Fibroblast of pulmonary artery (primary cell): ENCODE measurements at regions not wholly inside any gene's neighbourhood (a gene's known extent, or its start where the extent isn't known, plus 50 kb on each side); places are given as distances from the start of the nearest gene placed in this dataset.
"Not testable (repeated sequence)": the region's sequence is repeated elsewhere in the genome, so short reads cannot be mapped to it uniquely, and the experiment has no call there.

Experiments
- DNase-seq: peaks from one replicate; pipeline ENCODE4 v3.0.0-alpha.2; 2010; ENCODE audit warnings: low read depth
- H3K4me3 ChIP-seq: replicated peaks from 2 replicates; pipeline ENCODE4 v1.5.1; 2011; ENCODE audit warnings: low read depth, mild to moderate bottlenecking, control low read depth, low read length, moderate library complexity
- TF ChIP-seq, protein P1 (sequence below): IDR thresholded peaks from 2 replicates; pipeline ENCODE4 v1.5.1; 2011; ENCODE audit warnings: mild to moderate bottlenecking, control low read depth, low read length, inconsistent platforms; ENCODE audit errors: missing control alignments

DNA sequence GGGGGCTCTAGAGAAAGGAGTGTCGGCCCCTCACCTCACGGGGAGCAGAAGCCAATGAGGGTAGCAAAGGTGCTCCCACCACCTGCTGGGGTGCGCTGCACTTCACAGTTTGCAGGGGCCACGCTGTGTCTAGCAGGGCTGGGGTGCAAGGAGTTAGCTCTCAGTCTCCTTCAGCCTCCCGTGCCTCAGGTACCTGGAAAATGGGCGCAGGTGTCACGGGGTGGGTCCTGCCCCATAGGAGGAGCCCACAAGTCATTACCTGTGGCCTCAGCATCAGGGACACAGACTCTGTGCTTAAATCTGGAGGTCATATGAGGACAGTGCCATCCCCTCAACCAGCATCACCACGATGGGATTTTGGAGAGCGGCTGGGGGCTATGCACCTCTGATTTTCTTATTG, 326.7 kb downstream of the ADGRD1 start:
- no peak for DNase-seq
- TF ChIP-seq, protein P1, sequence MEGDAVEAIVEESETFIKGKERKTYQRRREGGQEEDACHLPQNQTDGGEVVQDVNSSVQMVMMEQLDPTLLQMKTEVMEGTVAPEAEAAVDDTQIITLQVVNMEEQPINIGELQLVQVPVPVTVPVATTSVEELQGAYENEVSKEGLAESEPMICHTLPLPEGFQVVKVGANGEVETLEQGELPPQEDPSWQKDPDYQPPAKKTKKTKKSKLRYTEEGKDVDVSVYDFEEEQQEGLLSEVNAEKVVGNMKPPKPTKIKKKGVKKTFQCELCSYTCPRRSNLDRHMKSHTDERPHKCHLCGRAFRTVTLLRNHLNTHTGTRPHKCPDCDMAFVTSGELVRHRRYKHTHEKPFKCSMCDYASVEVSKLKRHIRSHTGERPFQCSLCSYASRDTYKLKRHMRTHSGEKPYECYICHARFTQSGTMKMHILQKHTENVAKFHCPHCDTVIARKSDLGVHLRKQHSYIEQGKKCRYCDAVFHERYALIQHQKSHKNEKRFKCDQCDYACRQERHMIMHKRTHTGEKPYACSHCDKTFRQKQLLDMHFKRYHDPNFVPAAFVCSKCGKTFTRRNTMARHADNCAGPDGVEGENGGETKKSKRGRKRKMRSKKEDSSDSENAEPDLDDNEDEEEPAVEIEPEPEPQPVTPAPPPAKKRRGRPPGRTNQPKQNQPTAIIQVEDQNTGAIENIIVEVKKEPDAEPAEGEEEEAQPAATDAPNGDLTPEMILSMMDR, result no peak
- no peak overlapping the region for H3K4me3 ChIP-seq

DNA sequence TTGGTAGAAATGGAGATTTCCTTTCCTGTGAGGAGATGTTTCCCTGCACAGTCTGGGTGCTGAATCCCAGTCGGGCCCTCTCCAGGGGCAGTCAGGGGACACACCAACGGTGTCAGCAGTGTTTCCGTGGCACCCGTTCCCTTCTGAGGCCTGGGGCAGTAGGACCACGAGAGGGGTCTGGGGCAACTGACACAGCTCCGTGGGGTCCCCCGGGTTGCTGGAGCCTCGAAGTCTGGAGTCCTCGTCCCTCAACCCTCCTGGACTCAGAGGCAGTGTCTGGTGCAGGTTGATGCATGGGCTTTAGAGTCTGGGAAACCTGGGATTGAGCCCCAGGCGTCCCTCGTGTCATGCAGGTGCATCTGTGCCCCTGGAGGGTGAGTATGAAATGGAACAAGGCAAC, 327.3 kb downstream of the ADGRD1 start:
- DNase-seq, result no peak
- TF ChIP-seq, protein P1, result no peak
- no peak overlapping the region for H3K4me3 ChIP-seq

GRCh38 chr12:131282292-131283080, 328.8 kb downstream of the ADGRD1 start:
- TF ChIP-seq, protein P1, result no peak
- no peak for DNase-seq
- no peak overlapping the region for H3K4me3 ChIP-seq

DNA sequence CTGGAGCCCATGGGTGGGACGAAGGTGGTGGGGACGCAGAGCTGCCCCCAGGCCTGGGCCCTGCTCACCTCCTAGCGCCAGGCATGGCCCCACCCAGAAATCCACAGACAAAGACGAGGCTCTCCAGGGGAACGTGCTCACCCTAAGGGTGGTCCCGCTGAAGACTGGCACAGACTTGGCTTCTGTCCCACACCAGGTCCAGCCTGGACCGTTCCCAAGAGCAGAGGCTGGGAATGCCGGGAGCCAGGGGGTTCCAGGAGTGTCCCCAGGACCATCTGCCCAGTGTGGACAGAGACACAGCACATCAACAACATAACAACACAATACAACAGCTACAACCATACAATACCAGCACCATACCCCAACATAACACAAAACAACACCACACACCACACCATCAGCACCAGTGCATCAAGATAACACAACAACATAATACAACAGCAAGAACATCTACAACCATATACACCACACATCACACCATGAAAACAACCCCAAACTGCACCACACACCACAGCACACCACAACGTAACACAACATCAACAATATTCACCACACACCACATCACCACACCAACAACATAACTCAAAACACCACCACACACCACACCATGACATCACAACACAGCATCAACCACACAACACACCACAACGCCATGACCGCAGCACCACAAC, 329.6 kb downstream of the ADGRD1 start:
- TF ChIP-seq, protein P1, result no peak
- DNase-seq, result no peak
- H3K4me3 ChIP-seq, result no peak overlapping the region

DNA sequence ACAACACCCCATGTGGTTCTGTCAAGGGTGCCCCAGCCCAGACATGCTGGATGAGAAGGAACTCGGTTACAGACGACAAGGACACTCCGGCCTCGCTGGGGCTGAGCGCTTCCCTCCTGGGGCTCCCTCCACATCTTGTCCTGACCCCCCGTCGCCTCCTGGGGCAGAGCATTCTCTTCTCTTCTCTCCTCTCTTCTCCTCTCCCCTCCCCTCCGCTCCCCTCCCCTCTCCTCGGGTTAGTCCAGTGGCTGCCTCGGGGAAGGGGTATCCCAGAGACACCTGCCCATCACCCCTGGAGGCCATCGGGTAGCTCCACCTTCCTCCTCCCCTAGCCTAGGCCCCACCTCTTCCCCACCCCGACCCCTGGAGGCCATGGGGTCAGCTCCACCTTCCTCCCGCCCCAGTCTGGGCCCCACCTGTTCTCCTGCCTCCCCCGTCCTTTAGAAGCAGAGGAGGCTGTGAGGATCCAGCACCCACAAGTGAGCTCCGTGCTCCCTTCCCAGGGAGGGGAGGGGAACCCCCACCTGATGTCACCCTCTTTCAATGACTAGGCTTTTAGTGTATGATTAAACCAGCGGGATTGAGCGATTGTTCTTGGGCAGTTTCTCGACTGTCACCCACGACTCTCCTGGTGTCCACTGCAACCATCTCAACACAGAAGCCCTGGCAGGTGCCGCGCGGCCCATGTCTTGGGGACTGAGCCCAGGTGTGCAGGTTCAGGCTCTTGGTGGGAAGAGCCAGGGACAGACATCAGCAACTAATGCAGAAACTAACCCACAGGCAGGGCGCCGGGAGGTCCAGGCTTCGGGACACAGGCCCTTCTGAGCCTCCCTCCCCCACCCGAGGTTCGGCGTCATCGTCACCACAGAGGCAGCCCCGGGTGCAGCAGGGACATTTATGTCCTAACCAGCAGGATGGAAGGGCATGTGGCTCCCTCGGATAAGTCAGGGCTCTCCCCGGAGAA, 330.4 kb downstream of the ADGRD1 start:
- not testable (repeated sequence) for DNase-seq

DNA sequence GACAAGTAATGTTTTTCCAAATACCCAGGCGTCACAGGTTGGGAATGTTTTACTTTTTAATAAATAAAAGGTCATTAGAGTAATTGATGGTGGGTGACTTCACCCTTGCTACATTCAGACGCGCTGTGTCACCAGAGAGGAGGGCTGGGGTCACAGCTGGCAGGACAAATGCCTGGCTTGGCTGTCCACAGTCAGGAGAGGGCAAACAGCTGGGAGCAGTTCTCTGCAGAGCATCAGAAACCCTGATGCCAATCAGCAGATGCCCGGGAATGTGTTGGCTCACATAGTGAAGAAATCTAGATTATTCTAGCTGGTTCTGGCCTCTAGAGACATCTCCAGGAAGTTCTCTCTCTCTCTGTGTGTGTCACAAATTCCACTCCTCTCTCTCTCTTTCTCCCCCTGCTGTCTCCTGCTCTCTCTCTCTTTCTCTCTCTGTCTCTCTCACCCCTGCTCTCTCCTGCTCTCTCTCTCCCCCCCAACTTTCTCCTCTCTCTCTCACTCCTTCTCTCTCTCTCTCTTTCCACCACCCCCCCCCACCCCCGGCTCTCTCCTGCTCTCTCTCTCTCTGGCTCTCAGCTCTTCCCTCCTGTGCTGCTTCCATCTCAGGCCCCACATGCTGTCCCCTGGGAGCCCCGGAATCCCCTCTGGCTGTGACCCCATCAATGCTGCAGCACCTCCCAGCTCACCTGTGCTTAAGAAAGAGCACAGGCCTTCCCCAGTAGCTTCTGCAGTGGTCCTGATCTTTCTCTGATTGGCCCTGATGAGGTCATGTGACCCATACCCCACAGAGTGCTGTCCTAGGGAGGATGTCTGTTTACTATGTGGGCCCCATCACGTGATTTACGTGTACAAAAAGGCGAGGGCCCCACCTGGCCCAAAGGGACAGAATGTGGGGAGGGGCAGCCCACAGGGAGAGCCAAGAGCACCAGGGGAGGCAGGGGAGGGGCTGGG, 331.5 kb downstream of the ADGRD1 start:
- DNase-seq, H3K4me3 ChIP-seq: not testable (repeated sequence)

More for the DNA sequence above, 330.4 kb downstream of the ADGRD1 start:
- not testable (repeated sequence) for H3K4me3 ChIP-seq

GRCh38 chr12:131285905-131286295, 332.2 kb downstream of the ADGRD1 start:
- not testable (repeated sequence) for H3K4me3 ChIP-seq, DNase-seq

DNA sequence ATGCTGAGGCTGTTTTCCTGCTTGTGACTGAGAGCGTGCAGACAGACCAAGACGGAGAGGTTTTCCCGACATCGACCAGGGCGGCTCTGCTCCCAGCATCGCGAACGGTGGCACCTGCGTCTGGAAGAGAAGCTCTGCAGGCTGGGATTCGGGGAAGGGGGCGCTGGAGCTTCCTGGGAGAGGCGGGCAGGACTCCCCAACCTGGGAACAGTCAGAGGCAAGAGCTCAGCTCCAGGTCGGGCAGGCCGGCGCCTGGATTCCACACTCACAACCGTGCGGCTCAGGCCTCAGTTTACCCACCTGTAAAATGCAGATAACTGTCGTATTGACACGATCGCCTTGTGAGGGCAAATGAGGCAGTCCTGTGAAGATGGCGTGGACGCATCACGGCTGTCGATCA, 332.6 kb downstream of the ADGRD1 start:
- not testable (repeated sequence) for DNase-seq, H3K4me3 ChIP-seq
